ENCODE measurements at regions not wholly inside any gene's neighbourhood (a gene's known extent, or its start where the extent isn't known, plus 50 kb on each side); places are given as distances from the start of the nearest gene placed in this dataset.

DNA sequence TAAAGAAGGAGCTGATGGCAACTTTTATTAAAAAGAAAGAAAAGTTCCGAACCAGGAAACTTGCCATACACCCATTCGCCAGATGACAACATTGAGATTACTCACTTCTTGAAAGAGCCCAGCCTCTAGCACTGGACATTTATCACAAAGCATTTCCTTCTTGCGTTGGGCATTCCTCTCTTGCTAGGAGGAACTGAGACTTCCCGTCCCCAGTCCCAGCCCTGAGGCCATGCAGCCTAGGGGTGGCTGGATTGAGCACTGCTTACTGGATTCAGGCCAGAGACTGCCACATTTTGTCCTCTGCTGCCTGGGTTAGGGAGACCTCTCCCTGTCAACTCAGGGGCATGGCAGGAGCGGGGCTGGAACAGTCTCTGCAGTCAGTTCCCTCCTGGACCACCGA lies 80.1 kb downstream of the SDC1 start (continued):
- TF ChIP-seq, protein P1, sequence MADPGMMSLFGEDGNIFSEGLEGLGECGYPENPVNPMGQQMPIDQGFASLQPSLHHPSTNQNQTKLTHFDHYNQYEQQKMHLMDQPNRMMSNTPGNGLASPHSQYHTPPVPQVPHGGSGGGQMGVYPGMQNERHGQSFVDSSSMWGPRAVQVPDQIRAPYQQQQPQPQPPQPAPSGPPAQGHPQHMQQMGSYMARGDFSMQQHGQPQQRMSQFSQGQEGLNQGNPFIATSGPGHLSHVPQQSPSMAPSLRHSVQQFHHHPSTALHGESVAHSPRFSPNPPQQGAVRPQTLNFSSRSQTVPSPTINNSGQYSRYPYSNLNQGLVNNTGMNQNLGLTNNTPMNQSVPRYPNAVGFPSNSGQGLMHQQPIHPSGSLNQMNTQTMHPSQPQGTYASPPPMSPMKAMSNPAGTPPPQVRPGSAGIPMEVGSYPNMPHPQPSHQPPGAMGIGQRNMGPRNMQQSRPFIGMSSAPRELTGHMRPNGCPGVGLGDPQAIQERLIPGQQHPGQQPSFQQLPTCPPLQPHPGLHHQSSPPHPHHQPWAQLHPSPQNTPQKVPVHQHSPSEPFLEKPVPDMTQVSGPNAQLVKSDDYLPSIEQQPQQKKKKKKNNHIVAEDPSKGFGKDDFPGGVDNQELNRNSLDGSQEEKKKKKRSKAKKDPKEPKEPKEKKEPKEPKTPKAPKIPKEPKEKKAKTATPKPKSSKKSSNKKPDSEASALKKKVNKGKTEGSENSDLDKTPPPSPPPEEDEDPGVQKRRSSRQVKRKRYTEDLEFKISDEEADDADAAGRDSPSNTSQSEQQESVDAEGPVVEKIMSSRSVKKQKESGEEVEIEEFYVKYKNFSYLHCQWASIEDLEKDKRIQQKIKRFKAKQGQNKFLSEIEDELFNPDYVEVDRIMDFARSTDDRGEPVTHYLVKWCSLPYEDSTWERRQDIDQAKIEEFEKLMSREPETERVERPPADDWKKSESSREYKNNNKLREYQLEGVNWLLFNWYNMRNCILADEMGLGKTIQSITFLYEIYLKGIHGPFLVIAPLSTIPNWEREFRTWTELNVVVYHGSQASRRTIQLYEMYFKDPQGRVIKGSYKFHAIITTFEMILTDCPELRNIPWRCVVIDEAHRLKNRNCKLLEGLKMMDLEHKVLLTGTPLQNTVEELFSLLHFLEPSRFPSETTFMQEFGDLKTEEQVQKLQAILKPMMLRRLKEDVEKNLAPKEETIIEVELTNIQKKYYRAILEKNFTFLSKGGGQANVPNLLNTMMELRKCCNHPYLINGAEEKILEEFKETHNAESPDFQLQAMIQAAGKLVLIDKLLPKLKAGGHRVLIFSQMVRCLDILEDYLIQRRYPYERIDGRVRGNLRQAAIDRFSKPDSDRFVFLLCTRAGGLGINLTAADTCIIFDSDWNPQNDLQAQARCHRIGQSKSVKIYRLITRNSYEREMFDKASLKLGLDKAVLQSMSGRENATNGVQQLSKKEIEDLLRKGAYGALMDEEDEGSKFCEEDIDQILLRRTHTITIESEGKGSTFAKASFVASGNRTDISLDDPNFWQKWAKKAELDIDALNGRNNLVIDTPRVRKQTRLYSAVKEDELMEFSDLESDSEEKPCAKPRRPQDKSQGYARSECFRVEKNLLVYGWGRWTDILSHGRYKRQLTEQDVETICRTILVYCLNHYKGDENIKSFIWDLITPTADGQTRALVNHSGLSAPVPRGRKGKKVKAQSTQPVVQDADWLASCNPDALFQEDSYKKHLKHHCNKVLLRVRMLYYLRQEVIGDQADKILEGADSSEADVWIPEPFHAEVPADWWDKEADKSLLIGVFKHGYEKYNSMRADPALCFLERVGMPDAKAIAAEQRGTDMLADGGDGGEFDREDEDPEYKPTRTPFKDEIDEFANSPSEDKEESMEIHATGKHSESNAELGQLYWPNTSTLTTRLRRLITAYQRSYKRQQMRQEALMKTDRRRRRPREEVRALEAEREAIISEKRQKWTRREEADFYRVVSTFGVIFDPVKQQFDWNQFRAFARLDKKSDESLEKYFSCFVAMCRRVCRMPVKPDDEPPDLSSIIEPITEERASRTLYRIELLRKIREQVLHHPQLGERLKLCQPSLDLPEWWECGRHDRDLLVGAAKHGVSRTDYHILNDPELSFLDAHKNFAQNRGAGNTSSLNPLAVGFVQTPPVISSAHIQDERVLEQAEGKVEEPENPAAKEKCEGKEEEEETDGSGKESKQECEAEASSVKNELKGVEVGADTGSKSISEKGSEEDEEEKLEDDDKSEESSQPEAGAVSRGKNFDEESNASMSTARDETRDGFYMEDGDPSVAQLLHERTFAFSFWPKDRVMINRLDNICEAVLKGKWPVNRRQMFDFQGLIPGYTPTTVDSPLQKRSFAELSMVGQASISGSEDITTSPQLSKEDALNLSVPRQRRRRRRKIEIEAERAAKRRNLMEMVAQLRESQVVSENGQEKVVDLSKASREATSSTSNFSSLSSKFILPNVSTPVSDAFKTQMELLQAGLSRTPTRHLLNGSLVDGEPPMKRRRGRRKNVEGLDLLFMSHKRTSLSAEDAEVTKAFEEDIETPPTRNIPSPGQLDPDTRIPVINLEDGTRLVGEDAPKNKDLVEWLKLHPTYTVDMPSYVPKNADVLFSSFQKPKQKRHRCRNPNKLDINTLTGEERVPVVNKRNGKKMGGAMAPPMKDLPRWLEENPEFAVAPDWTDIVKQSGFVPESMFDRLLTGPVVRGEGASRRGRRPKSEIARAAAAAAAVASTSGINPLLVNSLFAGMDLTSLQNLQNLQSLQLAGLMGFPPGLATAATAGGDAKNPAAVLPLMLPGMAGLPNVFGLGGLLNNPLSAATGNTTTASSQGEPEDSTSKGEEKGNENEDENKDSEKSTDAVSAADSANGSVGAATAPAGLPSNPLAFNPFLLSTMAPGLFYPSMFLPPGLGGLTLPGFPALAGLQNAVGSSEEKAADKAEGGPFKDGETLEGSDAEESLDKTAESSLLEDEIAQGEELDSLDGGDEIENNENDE (IDR thresholded peaks at IDR 0.05; ENCODE audit: insufficient replicate concordance, low read length) = no peak
- TF ChIP-seq, protein P2, sequence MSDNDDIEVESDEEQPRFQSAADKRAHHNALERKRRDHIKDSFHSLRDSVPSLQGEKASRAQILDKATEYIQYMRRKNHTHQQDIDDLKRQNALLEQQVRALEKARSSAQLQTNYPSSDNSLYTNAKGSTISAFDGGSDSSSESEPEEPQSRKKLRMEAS (IDR thresholded peaks at IDR 0.05) = no peak
